ENCODE measurements at regions not wholly inside any gene's neighbourhood (a gene's known extent, or its start where the extent isn't known, plus 50 kb on each side); places are given as distances from the start of the nearest gene placed in this dataset.

GRCh38 chr2:20106746-20107145, 55.3 kb upstream of the LAPTM4A start:
- no peak for TF ChIP-seq EP300 (IDR thresholded peaks at IDR 0.05)
- no peak for TF ChIP-seq POLR2AphosphoS5 (IDR thresholded peaks at IDR 0.05)
- no peak for TF ChIP-seq POLR2A (IDR thresholded peaks at IDR 0.05)

All from suprapubic skin (tissue), 4 donors.